ENCODE measurements at regions not wholly inside any gene's neighbourhood (a gene's known extent, or its start where the extent isn't known, plus 50 kb on each side); places are given as distances from the start of the nearest gene placed in this dataset.
"Not testable (repeated sequence)": the region's sequence is repeated elsewhere in the genome, so short reads cannot be mapped to it uniquely, and the experiment has no call there.

- Histone ChIP-seq H3K4me2 (no peak overlapping the region), H3K4me3 (no peak overlapping the region), H3K27ac (no peak overlapping the region), H3K9me3 (peaks cover 20% of the 10 kb centered on the region), H3K4me1 (no peaks in the 10 kb centered on the region)
- WGBS (ENCODE audit: missing lambda C conversion rate) = 55% methylated on average over 3 of the region's 3 CpGs
- ChIA-PET CTCF (no interaction called here), POLR2A (no interaction called here)
- TF ChIP-seq ZFP36 (IDR thresholded peaks at IDR 0.05; ENCODE audit: borderline replicate concordance, partially characterized antibody) = peak; percentile 34
- no peak for TF ChIP-seq HOXB13 (CRISPR knock-in tag; IDR thresholded peaks at IDR 0.05; ENCODE audit: low read depth)
- ATAC-seq = no peak
- DNase-seq (ENCODE audit: low read depth in 1 of 2, low spot score in 1 of 2) = no peak
- FAIRE-seq = no peak
These were observed 244.4 kb downstream of the DAD1 start for GRCh38 chr14:22344673-22345072.

GRCh38 chr14:22344209-22344608 lies 244.8 kb downstream of the DAD1 start:
- 37% methylated on average over 4 of the region's 4 CpGs for WGBS (ENCODE audit: missing lambda C conversion rate)
- ATAC-seq; CTCF ChIA-PET; H3K4me1 ChIP-seq; H3K4me3 ChIP-seq; H3K4me2 ChIP-seq; H3K27ac ChIP-seq; FAIRE-seq; DNase-seq (ENCODE audit: low read depth in 1 of 2, low spot score in 1 of 2); POLR2A ChIA-PET: not testable (repeated sequence)
- H3K9me3 ChIP-seq = peaks cover 20% of the 10 kb centered on the region

- DNase-seq (ENCODE audit: low read depth in 1 of 2, low spot score in 1 of 2) (no peak), ATAC-seq (no peak), FAIRE-seq (no peak)
- Histone ChIP-seq H3K9me3 (peaks cover 16% of the 10 kb centered on the region), H3K4me3 (no peak overlapping the region), H3K27ac (no peak overlapping the region), H3K4me2 (no peak overlapping the region), H3K4me1 (0 out of 3 replicates have a peak, but pooled peaks cover 3% of the 10 kb centered on the region)
- WGBS (ENCODE audit: missing lambda C conversion rate) = 69% methylated on average over 3 of the region's 3 CpGs
- CTCF ChIA-PET = interaction anchor here (0.6 to 1.4 kb wide), 7 partner anchors 8 to 1731 kb away, joined by 3 to 5 read pairs (median 3); no protein-coding TSS in a partner anchor
- TF ChIP-seq HDAC2 (IDR thresholded peaks at IDR 0.05) (no peak), KDM5A (IDR thresholded peaks at IDR 0.05) (no peak), USF2 (IDR thresholded peaks at IDR 0.05) (no peak), HOXB13 (CRISPR knock-in tag; IDR thresholded peaks at IDR 0.05; ENCODE audit: low read depth) (no peak), NR3C1 (IDR thresholded peaks at IDR 0.05) (no peak), EHMT2 (IDR thresholded peaks at IDR 0.05; ENCODE audit: low read depth) (no peak), FOSL2 (IDR thresholded peaks at IDR 0.05) (no peak), FOSL2 (CRISPR knock-in tag; IDR thresholded peaks at IDR 0.05) (no peak), MAX (IDR thresholded peaks at IDR 0.05) (no peak)
- POLR2A ChIA-PET = no interaction called here
These were observed 248.0 kb downstream of the DAD1 start for GRCh38 chr14:22341049-22341448.

- CTCF ChIA-PET = interaction anchor here (1.4 to 1.9 kb wide), 4 partner anchors 10 to 27 kb away, joined by 3 to 9 read pairs (median 4); no protein-coding TSS in a partner anchor
- Histone ChIP-seq H3K4me3 (no peak overlapping the region), H3K27ac (no peak overlapping the region), H3K4me1 (peaks cover 12% of the 10 kb centered on the region), H3K9me3 (peaks cover 4% of the 10 kb centered on the region; the same call in 1 of the 3 replicates), H3K4me2 (no peak overlapping the region)
- no peak for ATAC-seq
- POLR2A ChIA-PET = no interaction called here
- no peak for TF ChIP-seq MAZ (IDR thresholded peaks at IDR 0.05; ENCODE audit: borderline replicate concordance, low read depth, low read length)
- no peak for TF ChIP-seq PBX3 (IDR thresholded peaks at IDR 0.05)
- TF ChIP-seq PHF8 (IDR thresholded peaks at IDR 0.05; ENCODE audit: borderline replicate concordance, low read depth) = no peak
- TF ChIP-seq SREBF2 (IDR thresholded peaks at IDR 0.05) = no peak
- no peak for FAIRE-seq
- 69% methylated on average over 8 of the region's 8 CpGs for WGBS (ENCODE audit: missing lambda C conversion rate)
- DNase-seq (ENCODE audit: low read depth in 1 of 2, low spot score in 1 of 2) = no peak
These were observed 249.9 kb downstream of the DAD1 start for GRCh38 chr14:22338917-22339715.
